GM19240 (cell line): ENCODE measurements at regions not wholly inside any gene's neighbourhood (a gene's known extent, or its start where the extent isn't known, plus 50 kb on each side); places are given as distances from the start of the nearest gene placed in this dataset.

Experiments
- DNase-seq: peaks from one replicate; pipeline ENCODE4 v3.0.0; 2011; ENCODE audit warnings: low spot score; ENCODE audit not compliant: insufficient read length

DNA sequence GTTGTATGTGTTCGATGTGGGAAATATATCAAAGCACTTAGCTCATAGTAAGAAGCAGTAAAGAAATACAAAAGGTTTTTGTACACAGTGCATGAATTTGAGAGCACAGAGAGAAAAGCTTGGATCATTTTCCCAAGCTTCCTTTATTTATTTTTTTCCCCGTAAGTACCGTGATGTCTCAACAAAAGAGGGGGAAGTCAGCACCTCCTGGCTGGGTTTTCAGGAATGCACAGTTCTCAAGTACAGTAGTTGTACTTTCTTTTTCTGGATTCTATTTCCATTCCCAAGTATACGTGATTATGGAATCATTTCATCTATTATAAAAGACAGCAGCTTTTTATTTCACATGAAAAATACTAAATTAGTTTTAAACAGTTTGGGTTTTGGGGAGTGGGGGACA lies 171.5 kb upstream of the EDNRA start:
- DNase-seq = no peak

GRCh38 chr4:147310312-147310711 lies 170.6 kb upstream of the EDNRA start:
- DNase-seq = no peak

DNA sequence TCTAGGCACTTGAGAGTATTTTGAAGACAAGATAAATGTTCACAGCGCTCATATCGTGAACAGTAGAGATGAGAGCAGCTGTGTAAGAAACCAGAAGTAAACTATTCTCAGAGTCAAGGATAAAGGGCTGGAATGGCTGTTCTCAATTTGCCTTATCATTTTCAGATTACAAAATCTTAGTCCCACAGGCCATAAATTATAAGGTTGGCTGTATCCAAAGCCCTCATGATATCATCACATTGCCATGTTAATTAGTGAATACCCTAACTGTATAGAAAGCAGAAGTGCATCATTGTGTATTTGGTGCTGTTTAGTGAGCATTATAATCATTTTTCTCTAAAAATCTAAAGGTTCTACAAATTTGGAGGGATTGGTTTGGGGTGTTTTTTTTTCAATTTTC lies 168.9 kb upstream of the EDNRA start:
- no peak for DNase-seq

- DNase-seq = no peak
These were observed 168.4 kb upstream of the EDNRA start for GRCh38 chr4:147312376-147313046.

GRCh38 chr4:147313108-147313507 lies 167.8 kb upstream of the EDNRA start:
- DNase-seq = no peak

- DNase-seq = no peak
These were observed 162.3 kb upstream of the EDNRA start for GRCh38 chr4:147318586-147318985.

GRCh38 chr4:147325571-147325981 lies 155.3 kb upstream of the EDNRA start:
- no peak for DNase-seq

- DNase-seq = no peak
These were observed 154.3 kb upstream of the EDNRA start for GRCh38 chr4:147326591-147326990.

- no peak for DNase-seq
These were observed 153.6 kb upstream of the EDNRA start for GRCh38 chr4:147327322-147327721.

DNA sequence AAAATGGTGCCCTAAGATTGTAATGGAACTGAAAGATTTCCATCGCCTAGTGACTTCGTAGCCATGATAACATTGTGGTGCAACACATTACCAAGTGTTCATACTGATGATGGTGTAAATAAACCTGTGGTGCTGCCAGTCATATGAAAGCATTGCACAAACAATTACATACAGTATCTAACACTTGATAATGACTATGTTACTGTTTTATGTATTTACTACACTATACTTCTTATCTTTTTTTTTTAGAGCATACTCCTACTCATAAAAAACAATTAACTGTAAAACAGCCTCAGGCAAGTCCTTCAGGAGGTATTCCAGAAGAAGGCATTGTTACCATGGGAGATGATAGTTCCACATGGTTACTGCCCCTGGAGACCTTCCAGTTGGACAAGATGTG lies 152.7 kb upstream of the EDNRA start:
- no peak for DNase-seq

- no peak for DNase-seq
These were observed 152.0 kb upstream of the EDNRA start for GRCh38 chr4:147328756-147329446.

DNA sequence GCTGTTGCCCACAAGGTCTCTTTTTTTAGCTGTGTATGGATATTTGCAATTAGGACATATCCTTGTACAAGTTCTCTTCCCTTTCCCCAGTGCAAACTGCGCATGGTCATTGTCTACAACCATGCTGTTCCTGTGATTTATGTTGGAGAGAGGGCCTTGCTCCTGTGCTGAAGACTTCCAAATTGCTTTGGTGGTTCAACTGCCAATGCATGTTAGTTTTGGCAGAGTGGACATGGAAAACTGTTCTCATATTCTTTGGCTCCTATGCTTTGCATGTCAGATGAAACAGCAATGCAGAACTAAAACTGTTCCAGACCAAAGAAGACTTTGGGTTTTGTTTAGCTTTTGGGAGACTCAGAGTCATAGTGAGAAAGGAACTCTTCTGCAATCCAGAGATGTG lies 148.8 kb upstream of the EDNRA start:
- no peak for DNase-seq

- DNase-seq = no peak
These were observed 146.4 kb upstream of the EDNRA start for GRCh38 chr4:147334478-147334877.

DNA sequence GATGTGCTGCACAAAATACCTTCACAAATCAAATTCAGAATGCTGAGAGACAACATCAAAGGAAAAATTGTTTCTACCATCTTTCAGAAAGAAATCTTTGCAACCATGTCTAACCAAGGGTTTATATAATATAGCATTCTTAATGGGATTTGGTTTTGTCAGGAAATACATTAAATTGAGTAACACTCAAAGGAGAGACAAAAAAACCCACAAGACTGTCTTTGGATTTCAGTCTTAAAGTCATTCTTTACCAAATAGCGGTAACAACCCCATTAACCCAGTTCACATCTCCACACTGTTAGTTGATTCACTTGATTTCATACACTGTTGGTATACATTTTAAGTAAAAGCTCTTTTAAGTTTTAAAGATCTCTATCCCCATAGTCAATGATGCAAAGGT lies 145.7 kb upstream of the EDNRA start:
- DNase-seq = no peak

GRCh38 chr4:147336252-147336651 lies 144.6 kb upstream of the EDNRA start:
- no peak for DNase-seq

- no peak for DNase-seq
These were observed 141.8 kb upstream of the EDNRA start for GRCh38 chr4:147339100-147339499.

DNA sequence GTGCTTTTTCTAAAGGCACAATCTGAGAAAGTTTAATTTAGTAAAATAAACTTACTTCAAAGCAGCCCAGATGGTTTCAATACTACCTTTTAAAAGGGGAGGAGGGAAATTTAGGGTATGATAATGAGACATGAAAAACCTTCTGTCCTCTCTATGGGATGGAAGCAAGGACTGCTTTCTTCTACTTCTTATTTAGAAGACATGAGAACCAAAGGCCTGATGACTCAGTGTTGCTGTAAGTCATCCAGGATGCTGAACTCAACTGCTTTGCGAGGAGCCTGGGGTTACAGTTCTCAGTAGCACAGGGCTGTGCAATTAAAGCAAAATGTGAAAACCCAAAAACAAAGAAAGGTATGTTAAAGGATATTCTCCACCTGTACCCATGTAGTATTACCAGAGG lies 140.8 kb upstream of the EDNRA start:
- no peak for DNase-seq

- no peak for DNase-seq
These were observed 140.2 kb upstream of the EDNRA start for GRCh38 chr4:147340591-147341120.

DNA sequence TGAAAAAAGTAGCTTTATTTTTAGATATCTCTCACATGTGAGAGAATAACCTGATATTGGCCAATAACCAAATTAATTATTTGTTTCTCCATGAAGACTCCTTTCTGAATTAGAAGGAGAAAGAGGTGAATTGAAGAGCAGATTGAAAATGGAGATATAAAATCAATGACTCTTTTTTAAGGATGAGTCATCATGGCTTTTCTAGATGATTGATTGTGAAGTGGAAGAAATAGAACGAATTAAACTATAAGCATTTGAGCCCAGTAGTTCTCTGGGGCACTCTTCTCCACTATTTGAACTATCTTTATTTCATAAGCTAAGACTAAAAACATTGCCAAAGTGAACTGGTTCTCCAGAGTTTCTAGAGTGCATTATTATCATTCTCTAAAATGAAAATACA lies 137.2 kb upstream of the EDNRA start:
- no peak for DNase-seq

DNA sequence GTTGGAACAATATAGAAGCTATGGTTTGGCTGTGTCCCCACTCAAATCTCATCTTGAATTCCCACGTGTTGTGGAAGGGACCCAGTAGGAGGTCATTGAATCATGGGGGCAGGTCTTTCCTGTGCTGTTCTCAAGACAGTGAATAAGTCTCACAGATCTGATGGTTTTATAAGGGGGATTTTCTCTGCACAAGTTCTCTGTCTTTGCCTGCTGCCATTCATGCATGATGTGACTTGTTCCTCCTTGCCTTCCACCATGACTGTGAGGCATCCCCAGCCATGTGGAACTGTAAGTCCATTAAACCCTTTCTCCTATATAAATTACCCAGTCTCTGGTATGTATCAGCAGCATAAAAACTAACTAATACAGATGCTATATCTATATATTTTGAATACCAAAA lies 135.2 kb upstream of the EDNRA start:
- DNase-seq = no peak

GRCh38 chr4:147347217-147347616 lies 133.7 kb upstream of the EDNRA start:
- no peak for DNase-seq

DNA sequence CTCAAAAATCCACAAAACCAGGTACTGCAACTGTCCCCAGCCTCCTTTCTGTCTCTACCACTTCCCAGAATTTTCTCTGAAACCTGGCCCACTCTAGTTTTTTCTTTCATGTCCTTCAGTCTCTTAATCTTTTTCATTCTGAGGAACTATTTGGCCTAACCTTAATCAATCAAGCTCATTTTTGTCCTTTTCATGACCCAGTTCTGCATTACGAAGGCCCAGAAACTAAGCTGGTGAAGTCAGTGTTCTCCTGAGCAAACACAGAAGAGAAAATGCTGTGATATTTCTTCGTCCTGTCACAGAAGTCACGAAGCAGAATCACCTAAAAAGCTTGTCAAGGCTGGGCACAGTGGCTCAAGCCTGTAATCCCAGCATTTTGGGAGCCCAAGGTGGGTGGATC lies 131.7 kb upstream of the EDNRA start:
- no peak for DNase-seq
